ENCODE measurements at regions not wholly inside any gene's neighbourhood (a gene's known extent, or its start where the extent isn't known, plus 50 kb on each side); places are given as distances from the start of the nearest gene placed in this dataset.

DNA sequence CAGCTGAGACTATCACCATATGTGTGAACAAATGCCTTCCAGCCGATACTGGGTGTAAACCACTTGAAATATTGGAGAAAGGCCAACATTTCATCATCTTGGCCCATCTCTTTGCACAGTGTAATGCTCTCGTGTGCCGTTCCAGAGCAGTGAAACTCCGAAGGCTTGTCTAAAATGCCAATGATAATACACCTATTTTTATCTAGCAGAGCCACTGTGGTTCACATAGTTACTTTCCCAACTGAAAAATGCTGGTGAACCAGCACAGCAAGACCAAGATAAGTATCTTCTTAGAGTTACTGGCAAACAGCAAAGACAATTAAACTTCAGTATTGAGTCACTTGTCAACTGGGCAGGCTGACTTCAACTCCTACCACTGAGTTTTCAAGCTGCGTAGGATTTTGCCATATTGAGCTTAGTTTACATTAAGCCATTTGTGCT is 379.9 kb upstream of the ACTBL2 start:
- no peaks in the 10 kb centered on the region for H3K27me3 ChIP-seq
- H4K20me1 ChIP-seq (ENCODE audit: insufficient read depth, poor library complexity, severe bottlenecking) = no peaks in the 10 kb centered on the region
- no peaks in the 10 kb centered on the region for H3K79me2 ChIP-seq
- no peak overlapping the region for H2AFZ ChIP-seq
- WGBS (ENCODE audit: low lambda C conversion rate, missing lambda C conversion rate) = 52% methylated on average over 5 of the region's 5 CpGs
- peaks cover 3% of the 10 kb centered on the region for H3K4me1 ChIP-seq (ENCODE audit: insufficient read depth)
- H3K9me2 ChIP-seq (replicated peaks; ENCODE audit: insufficient read depth) = no peaks in the 10 kb centered on the region
- no peak overlapping the region for H3K4me3 ChIP-seq
- DNase-seq (ENCODE audit: low spot score) = peak; percentile 33
- TF ChIP-seq, protein P1, sequence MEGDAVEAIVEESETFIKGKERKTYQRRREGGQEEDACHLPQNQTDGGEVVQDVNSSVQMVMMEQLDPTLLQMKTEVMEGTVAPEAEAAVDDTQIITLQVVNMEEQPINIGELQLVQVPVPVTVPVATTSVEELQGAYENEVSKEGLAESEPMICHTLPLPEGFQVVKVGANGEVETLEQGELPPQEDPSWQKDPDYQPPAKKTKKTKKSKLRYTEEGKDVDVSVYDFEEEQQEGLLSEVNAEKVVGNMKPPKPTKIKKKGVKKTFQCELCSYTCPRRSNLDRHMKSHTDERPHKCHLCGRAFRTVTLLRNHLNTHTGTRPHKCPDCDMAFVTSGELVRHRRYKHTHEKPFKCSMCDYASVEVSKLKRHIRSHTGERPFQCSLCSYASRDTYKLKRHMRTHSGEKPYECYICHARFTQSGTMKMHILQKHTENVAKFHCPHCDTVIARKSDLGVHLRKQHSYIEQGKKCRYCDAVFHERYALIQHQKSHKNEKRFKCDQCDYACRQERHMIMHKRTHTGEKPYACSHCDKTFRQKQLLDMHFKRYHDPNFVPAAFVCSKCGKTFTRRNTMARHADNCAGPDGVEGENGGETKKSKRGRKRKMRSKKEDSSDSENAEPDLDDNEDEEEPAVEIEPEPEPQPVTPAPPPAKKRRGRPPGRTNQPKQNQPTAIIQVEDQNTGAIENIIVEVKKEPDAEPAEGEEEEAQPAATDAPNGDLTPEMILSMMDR (IDR thresholded peaks at IDR 0.05; ENCODE audit: poor library complexity) = no peak
- TF ChIP-seq EZH2phosphoT487 (IDR thresholded peaks at IDR 0.05; ENCODE audit: low read depth, severe bottlenecking, unreplicated experiment) (no peak), EZH2 (IDR thresholded peaks at IDR 0.05; ENCODE audit: borderline replicate concordance) (no peak)
- H3K9me3 ChIP-seq (ENCODE audit: low read depth) = no peaks in the 10 kb centered on the region
- peak overlapping the region; percentile 72 for H3K27ac ChIP-seq
- H3K4me2 ChIP-seq = no peak overlapping the region
- H3K36me3 ChIP-seq (replicated peaks; ENCODE audit: insufficient read depth, low read depth) = no peaks in the 10 kb centered on the region

DNA sequence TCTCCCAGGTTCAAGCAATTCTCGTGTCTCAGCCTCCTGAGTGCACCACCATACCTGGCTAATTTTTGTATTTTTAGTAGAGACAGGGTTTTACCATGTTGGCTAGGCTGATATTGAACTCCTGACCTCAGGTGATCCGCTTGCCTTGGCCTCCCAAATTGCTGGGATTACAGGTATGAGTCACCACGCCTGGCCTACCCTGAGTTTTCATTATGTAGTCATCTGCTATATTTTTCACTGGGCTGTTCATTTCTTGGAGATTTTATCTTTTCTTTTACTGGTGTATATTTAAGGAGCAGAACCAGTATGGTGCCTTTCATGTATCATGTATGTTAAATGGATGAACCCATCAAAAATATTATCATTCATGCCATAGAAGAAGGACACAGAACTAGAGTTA is 377.0 kb upstream of the ACTBL2 start:
- Histone ChIP-seq H3K36me3 (replicated peaks; ENCODE audit: insufficient read depth, low read depth) (no peaks in the 10 kb centered on the region), H3K9me3 (ENCODE audit: low read depth) (no peaks in the 10 kb centered on the region), H3K27ac (no peak overlapping the region), H3K27me3 (no peaks in the 10 kb centered on the region), H3K4me2 (no peak overlapping the region), H3K4me1 (ENCODE audit: insufficient read depth) (peaks cover 3% of the 10 kb centered on the region), H3K9me2 (replicated peaks; ENCODE audit: insufficient read depth) (no peaks in the 10 kb centered on the region), H4K20me1 (ENCODE audit: insufficient read depth, poor library complexity, severe bottlenecking) (no peaks in the 10 kb centered on the region), H2AFZ (no peak overlapping the region), H3K4me3 (no peak overlapping the region), H3K79me2 (no peaks in the 10 kb centered on the region)
- TF ChIP-seq, protein P1 (IDR thresholded peaks at IDR 0.05; ENCODE audit: poor library complexity) = no peak
- TF ChIP-seq EZH2 (IDR thresholded peaks at IDR 0.05; ENCODE audit: borderline replicate concordance) = no peak
- TF ChIP-seq EZH2phosphoT487 (IDR thresholded peaks at IDR 0.05; ENCODE audit: low read depth, severe bottlenecking, unreplicated experiment) = no peak
- WGBS (ENCODE audit: low lambda C conversion rate, missing lambda C conversion rate) = 93% methylated on average over 3 of the region's 3 CpGs
- DNase-seq (ENCODE audit: low spot score) = no peak

DNA sequence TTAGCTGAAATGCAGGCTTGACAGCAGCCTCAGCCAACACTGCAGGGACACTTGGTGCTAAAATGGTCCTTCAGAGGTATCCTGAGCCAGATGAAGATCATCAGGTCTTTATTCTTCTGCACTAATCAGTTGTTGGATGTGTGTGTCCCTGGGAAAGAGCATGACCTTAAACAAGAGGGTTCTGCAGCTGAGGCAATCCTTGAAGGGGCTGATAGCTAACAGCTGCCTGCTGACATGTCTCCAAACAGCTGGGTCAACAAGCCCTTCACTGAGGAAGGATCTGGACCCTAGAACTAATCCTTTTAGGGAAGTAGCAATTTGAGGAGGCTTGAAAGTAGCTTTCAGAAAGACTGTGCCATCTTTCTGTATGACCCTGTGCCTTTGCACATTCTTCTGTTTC is 376.3 kb upstream of the ACTBL2 start:
- H3K4me2 ChIP-seq = no peak overlapping the region
- H3K9me2 ChIP-seq (replicated peaks; ENCODE audit: insufficient read depth) = no peaks in the 10 kb centered on the region
- H3K4me1 ChIP-seq (ENCODE audit: insufficient read depth) = peaks cover 3% of the 10 kb centered on the region
- H2AFZ ChIP-seq = no peak overlapping the region
- no peak for TF ChIP-seq EZH2 (IDR thresholded peaks at IDR 0.05; ENCODE audit: borderline replicate concordance)
- TF ChIP-seq, protein P1 (IDR thresholded peaks at IDR 0.05; ENCODE audit: poor library complexity) = no peak
- TF ChIP-seq EZH2phosphoT487 (IDR thresholded peaks at IDR 0.05; ENCODE audit: low read depth, severe bottlenecking, unreplicated experiment) = no peak
- H3K27ac ChIP-seq = no peak overlapping the region
- no peaks in the 10 kb centered on the region for H3K27me3 ChIP-seq
- H4K20me1 ChIP-seq (ENCODE audit: insufficient read depth, poor library complexity, severe bottlenecking) = no peaks in the 10 kb centered on the region
- no peaks in the 10 kb centered on the region for H3K9me3 ChIP-seq (ENCODE audit: low read depth)
- H3K79me2 ChIP-seq = no peaks in the 10 kb centered on the region
- no peaks in the 10 kb centered on the region for H3K36me3 ChIP-seq (replicated peaks; ENCODE audit: insufficient read depth, low read depth)
- H3K4me3 ChIP-seq = no peak overlapping the region
- DNase-seq (ENCODE audit: low spot score) = no peak

DNA sequence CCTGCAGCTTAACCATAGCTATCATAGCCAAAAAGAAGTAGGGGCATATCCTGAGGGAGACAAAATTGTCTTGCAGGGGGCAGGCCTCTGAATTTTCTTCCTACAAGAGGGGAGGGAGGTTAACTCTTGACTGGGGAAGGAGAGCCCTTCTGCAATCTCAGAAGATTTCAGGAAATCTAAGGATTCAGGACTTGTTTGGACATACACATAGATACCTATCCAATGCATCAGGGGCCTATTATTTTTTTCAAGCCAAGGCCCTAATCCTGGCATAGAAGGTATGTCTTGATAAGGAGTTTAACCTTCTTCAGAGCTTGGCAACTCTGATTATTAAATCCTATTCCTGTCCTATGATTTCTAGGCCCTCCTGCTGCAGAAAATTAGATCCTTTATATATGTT is 375.1 kb upstream of the ACTBL2 start:
- H4K20me1 ChIP-seq (ENCODE audit: insufficient read depth, poor library complexity, severe bottlenecking) = no peaks in the 10 kb centered on the region
- no peaks in the 10 kb centered on the region for H3K36me3 ChIP-seq (replicated peaks; ENCODE audit: insufficient read depth, low read depth)
- H3K9me2 ChIP-seq (replicated peaks; ENCODE audit: insufficient read depth) = no peaks in the 10 kb centered on the region
- no peak overlapping the region for H3K27ac ChIP-seq
- H2AFZ ChIP-seq = no peak overlapping the region
- no peaks in the 10 kb centered on the region for H3K27me3 ChIP-seq
- H3K4me1 ChIP-seq (ENCODE audit: insufficient read depth) = peaks cover 3% of the 10 kb centered on the region
- no peak overlapping the region for H3K4me2 ChIP-seq
- no peaks in the 10 kb centered on the region for H3K9me3 ChIP-seq (ENCODE audit: low read depth)
- H3K79me2 ChIP-seq = no peaks in the 10 kb centered on the region
- no peak for TF ChIP-seq EZH2 (IDR thresholded peaks at IDR 0.05; ENCODE audit: borderline replicate concordance)
- TF ChIP-seq, protein P1 (IDR thresholded peaks at IDR 0.05; ENCODE audit: poor library complexity) = no peak
- no peak for TF ChIP-seq EZH2phosphoT487 (IDR thresholded peaks at IDR 0.05; ENCODE audit: low read depth, severe bottlenecking, unreplicated experiment)
- no peak overlapping the region for H3K4me3 ChIP-seq
- no peak for DNase-seq (ENCODE audit: low spot score)

Data from hepatocyte (in vitro differentiated cells).